ENCODE measurements at regions not wholly inside any gene's neighbourhood (a gene's known extent, or its start where the extent isn't known, plus 50 kb on each side); places are given as distances from the start of the nearest gene placed in this dataset.

DNA sequence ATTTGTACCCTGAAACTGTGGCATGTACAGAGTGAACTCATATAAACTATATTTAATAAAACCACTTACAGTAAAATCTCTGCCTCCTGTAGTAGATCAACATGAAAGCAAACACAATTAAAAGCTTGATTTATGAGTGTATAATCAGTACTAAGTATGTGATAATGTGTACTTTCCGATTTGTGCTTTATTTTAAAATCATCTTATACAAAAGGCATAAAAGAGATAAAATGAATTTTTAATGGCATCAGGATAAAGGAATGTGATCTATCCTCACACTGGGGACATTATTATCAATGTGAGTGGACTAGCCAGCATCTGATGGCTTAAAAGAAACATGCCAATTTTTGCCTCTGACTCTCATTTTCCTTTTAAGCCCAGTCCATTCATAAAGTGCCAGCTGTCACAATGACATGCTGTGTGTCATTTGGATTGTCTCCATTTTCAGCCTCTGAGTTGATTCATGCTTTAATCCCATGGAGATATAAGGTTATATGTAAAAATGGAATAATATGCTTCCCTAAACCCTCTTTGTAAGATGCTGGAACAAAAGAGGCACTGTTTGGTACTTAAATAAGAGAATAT is 831.6 kb upstream of the EYS start:
- DNase-seq (ENCODE audit: low read depth), result no peak
- TF ChIP-seq, protein P1, sequence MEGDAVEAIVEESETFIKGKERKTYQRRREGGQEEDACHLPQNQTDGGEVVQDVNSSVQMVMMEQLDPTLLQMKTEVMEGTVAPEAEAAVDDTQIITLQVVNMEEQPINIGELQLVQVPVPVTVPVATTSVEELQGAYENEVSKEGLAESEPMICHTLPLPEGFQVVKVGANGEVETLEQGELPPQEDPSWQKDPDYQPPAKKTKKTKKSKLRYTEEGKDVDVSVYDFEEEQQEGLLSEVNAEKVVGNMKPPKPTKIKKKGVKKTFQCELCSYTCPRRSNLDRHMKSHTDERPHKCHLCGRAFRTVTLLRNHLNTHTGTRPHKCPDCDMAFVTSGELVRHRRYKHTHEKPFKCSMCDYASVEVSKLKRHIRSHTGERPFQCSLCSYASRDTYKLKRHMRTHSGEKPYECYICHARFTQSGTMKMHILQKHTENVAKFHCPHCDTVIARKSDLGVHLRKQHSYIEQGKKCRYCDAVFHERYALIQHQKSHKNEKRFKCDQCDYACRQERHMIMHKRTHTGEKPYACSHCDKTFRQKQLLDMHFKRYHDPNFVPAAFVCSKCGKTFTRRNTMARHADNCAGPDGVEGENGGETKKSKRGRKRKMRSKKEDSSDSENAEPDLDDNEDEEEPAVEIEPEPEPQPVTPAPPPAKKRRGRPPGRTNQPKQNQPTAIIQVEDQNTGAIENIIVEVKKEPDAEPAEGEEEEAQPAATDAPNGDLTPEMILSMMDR (IDR thresholded peaks at IDR 0.05; ENCODE audit: insufficient read depth, low read depth, low read length), result no peak
- H3K4me3 ChIP-seq (ENCODE audit: low read depth, low read length), result no peak overlapping the region

DNA sequence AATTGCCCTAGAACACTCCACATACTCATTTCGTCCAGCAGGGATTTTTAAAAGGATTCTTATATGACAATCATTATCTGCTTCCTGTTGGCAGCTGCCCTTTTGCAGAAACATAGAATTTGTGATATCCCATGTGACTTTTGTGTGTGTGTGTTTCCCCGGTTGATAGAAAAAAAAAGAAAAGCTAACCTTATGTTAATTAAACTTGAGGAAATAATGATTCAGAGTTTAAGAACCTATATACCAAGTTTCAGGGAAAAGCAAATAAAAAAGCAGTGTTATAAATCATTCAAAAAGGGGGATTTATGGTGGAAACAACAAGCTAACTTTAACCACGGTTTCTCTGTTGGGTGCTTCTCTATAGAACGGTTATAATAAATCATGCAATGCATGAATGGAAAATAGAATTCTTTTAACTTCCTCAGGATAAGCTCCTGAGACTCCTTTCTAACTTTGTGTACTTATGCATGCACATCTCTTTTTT is 826.9 kb upstream of the EYS start:
- no peak for DNase-seq (ENCODE audit: low read depth)
- no peak overlapping the region for H3K4me3 ChIP-seq (ENCODE audit: low read depth, low read length)
- TF ChIP-seq, protein P1 (IDR thresholded peaks at IDR 0.05; ENCODE audit: insufficient read depth, low read depth, low read length), result no peak

DNA sequence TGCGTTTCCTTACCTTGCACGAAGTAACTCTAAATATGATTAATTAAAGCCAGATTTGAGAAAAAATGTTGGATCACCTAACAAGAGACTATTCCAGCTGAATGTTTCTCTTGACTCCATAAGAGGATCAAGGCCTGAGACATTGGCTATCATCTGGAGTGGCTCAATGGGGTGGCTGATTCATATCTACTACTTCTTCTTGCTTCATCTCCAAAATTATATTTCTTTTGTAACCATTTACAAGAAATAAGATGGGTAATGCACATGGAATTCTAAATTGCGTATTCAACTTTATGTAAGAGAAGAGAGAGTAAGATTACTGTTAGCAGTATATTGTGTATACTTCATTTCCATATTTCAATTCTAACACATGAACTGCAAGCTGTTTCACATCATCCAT is 819.0 kb upstream of the EYS start:
- DNase-seq (ENCODE audit: low read depth), result no peak
- TF ChIP-seq, protein P1 (IDR thresholded peaks at IDR 0.05; ENCODE audit: insufficient read depth, low read depth, low read length), result no peak
- H3K4me3 ChIP-seq (ENCODE audit: low read depth, low read length), result no peak overlapping the region

DNA sequence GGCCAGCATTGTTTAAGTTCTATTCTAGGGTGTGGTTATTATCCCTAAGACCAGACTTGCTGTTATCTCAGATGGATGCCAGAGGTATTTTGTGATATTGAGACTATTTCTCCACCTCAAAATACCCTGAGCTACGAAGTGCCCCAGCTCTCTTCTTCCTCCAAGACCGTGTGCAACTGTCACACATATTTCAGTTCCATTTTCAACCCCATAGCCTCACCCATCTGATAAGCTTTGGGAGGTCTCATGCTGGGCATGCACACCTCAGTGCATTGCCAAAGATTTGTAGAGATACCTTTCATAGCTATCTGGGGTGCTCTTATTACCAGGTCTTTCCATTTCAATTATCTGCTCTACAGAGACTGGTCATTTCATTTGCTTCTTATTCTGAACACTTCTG is 815.8 kb upstream of the EYS start:
- no peak overlapping the region for H3K4me3 ChIP-seq (ENCODE audit: low read depth, low read length)
- no peak for DNase-seq (ENCODE audit: low read depth)
- TF ChIP-seq, protein P1 (IDR thresholded peaks at IDR 0.05; ENCODE audit: insufficient read depth, low read depth, low read length), result no peak

DNA sequence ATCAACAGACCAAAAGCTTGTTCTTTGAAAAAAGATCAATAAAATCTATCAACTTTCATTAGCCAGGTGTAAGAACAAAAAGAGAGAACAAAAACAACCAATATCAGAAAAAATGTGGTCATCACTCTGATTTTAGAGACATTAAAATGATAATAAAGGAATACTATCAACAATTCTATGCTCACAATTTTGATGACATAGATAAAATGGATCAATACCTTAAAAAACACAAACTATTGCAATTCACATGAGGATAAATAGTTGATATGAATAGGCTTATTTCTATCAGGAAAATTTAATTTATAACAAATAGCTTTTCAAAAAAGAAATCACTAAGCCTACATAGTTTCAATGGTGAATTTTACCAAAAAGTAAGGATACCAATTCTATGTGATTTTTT is 809.4 kb upstream of the EYS start:
- TF ChIP-seq, protein P1 (IDR thresholded peaks at IDR 0.05; ENCODE audit: insufficient read depth, low read depth, low read length), result no peak
- DNase-seq (ENCODE audit: low read depth), result no peak
- H3K4me3 ChIP-seq (ENCODE audit: low read depth, low read length), result no peak overlapping the region

DNA sequence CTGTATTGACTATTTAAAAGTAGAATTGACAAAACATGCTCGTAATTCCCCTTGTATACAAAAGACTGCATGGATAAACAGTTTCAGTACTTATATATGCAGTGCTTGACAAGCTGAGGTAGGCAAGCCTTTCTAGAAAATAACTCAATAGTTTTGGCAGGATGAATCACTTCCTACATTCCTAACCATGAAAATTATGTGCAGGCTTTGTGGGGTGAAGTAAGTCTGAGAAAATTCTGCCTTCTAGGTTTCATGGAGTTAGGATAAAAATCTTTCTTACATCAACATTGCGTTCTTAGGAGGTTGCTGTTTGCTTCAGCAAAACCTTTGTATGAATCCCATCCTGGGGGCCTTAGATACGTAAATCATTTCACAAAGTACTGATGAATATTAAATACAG is 801.4 kb upstream of the EYS start:
- TF ChIP-seq, protein P1 (IDR thresholded peaks at IDR 0.05; ENCODE audit: insufficient read depth, low read depth, low read length), result no peak
- no peak overlapping the region for H3K4me3 ChIP-seq (ENCODE audit: low read depth, low read length)
- DNase-seq (ENCODE audit: low read depth), result peak; percentile 0

DNA sequence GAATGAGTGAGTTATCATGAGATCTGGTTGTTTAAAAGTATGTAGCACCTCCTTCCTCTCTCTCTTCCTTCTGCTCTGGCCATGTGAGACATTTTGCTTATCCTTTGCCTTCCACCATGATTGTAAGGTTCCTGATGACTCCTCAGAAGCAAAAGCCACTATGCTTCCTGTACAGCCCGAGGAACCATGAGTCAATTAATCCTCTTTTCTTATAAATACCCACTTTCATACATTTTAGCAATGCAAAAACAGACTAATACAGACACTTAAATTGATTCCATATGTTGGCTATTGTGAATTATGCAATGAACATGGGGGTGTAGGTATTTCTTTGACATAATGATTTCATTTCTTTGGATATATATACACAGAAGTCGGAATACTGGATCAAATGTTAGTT is 792.8 kb upstream of the EYS start:
- DNase-seq (ENCODE audit: low read depth), result no peak
- TF ChIP-seq, protein P1 (IDR thresholded peaks at IDR 0.05; ENCODE audit: insufficient read depth, low read depth, low read length), result no peak
- no peak overlapping the region for H3K4me3 ChIP-seq (ENCODE audit: low read depth, low read length)
